Loucy (cell line): ENCODE measurements at regions not wholly inside any gene's neighbourhood (a gene's known extent, or its start where the extent isn't known, plus 50 kb on each side); places are given as distances from the start of the nearest gene placed in this dataset.
A peak's percentile ranks its signal among the peaks of the same experiment; 100 is the strongest.

Experiments
- H2AFZ ChIP-seq: fragments of 200-600 bp; sonication (generic); 2 replicates; pipeline ENCODE4 v1.6.0; 2016; ENCODE audit warnings: antibody characterized with exemption, mild to moderate bottlenecking, low read length, moderate library complexity
- H3F3A ChIP-seq: fragments of 200-600 bp; 2 replicates; pipeline ENCODE4 v1.6.0; 2016; ENCODE audit warnings: antibody characterized with exemption, low read depth, mild to moderate bottlenecking
- H3K27me3 ChIP-seq: fragments of 200-600 bp; sonication (generic); 2 replicates; pipeline ENCODE4 v1.6.1; 2014; ENCODE audit warnings: low read length, mild to moderate bottlenecking; ENCODE audit not compliant: insufficient read depth, poor library complexity, severe bottlenecking
- H3K36me3 ChIP-seq: fragments of 200-600 bp; sonication (generic); 2 replicates; pipeline ENCODE4 v1.6.1; 2016; ENCODE audit warnings: low read length; ENCODE audit not compliant: insufficient read depth
- H3K4me1 ChIP-seq: fragments of 200-600 bp; sonication (generic); 2 replicates; pipeline ENCODE4 v1.5.1; 2014; ENCODE audit warnings: low read length, mild to moderate bottlenecking; ENCODE audit not compliant: insufficient read depth, poor library complexity, severe bottlenecking
- H3K4me2 ChIP-seq: fragments of 200-600 bp; sonication (generic); 2 replicates; pipeline ENCODE4 v1.6.0; 2014; ENCODE audit warnings: antibody characterized with exemption, low read length, low read depth, mild to moderate bottlenecking; ENCODE audit not compliant: poor library complexity, severe bottlenecking
- H3K4me3 ChIP-seq: fragments of 200-600 bp; sonication (generic); 2 replicates; pipeline ENCODE4 v1.5.1; 2014; ENCODE audit warnings: low read length, mild to moderate bottlenecking, mixed read lengths; ENCODE audit not compliant: poor library complexity, severe bottlenecking
- H3K79me2 ChIP-seq: fragments of 200-600 bp; sonication (generic); 2 replicates; pipeline ENCODE4 v1.6.1; 2014; ENCODE audit warnings: low read length; ENCODE audit not compliant: insufficient read depth
- H3K9ac ChIP-seq: fragments of 200-600 bp; sonication (generic); 2 replicates; pipeline ENCODE4 v1.6.0; 2014; ENCODE audit warnings: mild to moderate bottlenecking, low read depth, low read length, moderate library complexity; ENCODE audit not compliant: poor library complexity, severe bottlenecking
- H3K9me2 ChIP-seq: fragments of 200-600 bp; sonication (generic); replicated peaks from 2 replicates; pipeline ENCODE4 v1.6.1; 2016; ENCODE audit warnings: low read depth, low read length, mixed read lengths
- H3K9me3 ChIP-seq: fragments of 200-600 bp; sonication (generic); 2 replicates; pipeline ENCODE4 v1.6.1; 2014; ENCODE audit warnings: mild to moderate bottlenecking, antibody characterized with exemption, low read length, low read depth; ENCODE audit not compliant: insufficient read depth
- H4K20me1 ChIP-seq: fragments of 200-600 bp; sonication (generic); 2 replicates; pipeline ENCODE4 v1.6.0; 2014; ENCODE audit warnings: antibody characterized with exemption, low read length, mild to moderate bottlenecking; ENCODE audit not compliant: insufficient read depth, poor library complexity, severe bottlenecking
- CTCF ChIP-seq: fragments of 200-600 bp; sonication (generic); conservative IDR thresholded peaks from 2 replicates; pipeline ENCODE4 v1.5.1; 2014; ENCODE audit warnings: mild to moderate bottlenecking, antibody characterized with exemption, low read length
- EZH2phosphoT487 ChIP-seq: fragments of 200-600 bp; IDR thresholded peaks from 2 replicates; pipeline ENCODE4 v1.6.1; 2018; ENCODE audit warnings: antibody characterized with exemption, mild to moderate bottlenecking, moderate library complexity, borderline replicate concordance

DNA sequence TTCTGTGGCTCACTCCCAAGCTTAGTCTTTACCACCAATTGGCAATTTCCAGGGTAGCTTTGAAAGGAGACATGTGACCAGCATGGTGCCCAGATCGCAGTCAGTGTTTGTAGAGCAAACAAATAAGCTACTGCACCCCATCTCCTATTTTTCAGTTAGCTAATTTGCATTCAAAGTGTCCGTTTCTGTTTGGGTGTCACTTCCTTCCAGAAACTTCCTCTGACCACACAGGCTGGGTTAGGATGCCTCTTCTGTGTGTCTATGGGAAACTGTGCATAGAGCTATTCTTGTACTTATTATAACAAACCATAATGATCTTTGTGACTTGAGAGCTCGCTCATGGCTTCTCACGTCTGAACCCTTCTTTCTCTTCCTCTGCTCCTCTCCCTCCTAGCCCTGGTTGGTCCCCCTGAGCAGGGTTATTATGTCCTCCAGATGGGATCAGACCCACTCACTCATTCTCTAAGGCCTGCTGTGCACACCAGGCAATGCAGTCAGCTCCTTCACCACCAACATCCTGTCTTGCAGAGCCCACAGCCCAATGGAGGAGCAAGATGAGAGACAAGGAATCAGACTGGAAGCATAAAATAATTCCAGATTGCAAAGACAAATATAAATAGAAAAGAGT lies 101.2 kb upstream of the ALK start:
- Histone ChIP-seq H4K20me1 (no peaks in the 10 kb centered on the region), H3K4me3 (no peak overlapping the region), H2AFZ (peak overlapping the region; percentile 45), H3K36me3 (no peaks in the 10 kb centered on the region), H3F3A (no peaks in the 10 kb centered on the region), H3K4me1 (peaks cover 12% of the 10 kb centered on the region), H3K9ac (no peak overlapping the region), H3K27me3 (no peaks in the 10 kb centered on the region), H3K9me2 (no peaks in the 10 kb centered on the region), H3K79me2 (no peaks in the 10 kb centered on the region), H3K4me2 (peak overlapping the region; percentile 20), H3K9me3 (no peaks in the 10 kb centered on the region)
- no peak for TF ChIP-seq CTCF
- no peak for TF ChIP-seq EZH2phosphoT487

- Histone ChIP-seq H3K4me2 (no peak overlapping the region), H3K4me1 (peaks cover 12% of the 10 kb centered on the region), H3K4me3 (no peak overlapping the region), H3K9ac (no peak overlapping the region), H3K9me2 (no peaks in the 10 kb centered on the region), H3K9me3 (no peaks in the 10 kb centered on the region), H4K20me1 (no peaks in the 10 kb centered on the region), H3K79me2 (no peaks in the 10 kb centered on the region), H3F3A (no peaks in the 10 kb centered on the region), H3K36me3 (no peaks in the 10 kb centered on the region), H3K27me3 (no peaks in the 10 kb centered on the region), H2AFZ (no peak overlapping the region)
- TF ChIP-seq CTCF (no peak), EZH2phosphoT487 (no peak)
Observed at GRCh38 chr2:30024281-30024680, 102.9 kb upstream of the ALK start.

DNA sequence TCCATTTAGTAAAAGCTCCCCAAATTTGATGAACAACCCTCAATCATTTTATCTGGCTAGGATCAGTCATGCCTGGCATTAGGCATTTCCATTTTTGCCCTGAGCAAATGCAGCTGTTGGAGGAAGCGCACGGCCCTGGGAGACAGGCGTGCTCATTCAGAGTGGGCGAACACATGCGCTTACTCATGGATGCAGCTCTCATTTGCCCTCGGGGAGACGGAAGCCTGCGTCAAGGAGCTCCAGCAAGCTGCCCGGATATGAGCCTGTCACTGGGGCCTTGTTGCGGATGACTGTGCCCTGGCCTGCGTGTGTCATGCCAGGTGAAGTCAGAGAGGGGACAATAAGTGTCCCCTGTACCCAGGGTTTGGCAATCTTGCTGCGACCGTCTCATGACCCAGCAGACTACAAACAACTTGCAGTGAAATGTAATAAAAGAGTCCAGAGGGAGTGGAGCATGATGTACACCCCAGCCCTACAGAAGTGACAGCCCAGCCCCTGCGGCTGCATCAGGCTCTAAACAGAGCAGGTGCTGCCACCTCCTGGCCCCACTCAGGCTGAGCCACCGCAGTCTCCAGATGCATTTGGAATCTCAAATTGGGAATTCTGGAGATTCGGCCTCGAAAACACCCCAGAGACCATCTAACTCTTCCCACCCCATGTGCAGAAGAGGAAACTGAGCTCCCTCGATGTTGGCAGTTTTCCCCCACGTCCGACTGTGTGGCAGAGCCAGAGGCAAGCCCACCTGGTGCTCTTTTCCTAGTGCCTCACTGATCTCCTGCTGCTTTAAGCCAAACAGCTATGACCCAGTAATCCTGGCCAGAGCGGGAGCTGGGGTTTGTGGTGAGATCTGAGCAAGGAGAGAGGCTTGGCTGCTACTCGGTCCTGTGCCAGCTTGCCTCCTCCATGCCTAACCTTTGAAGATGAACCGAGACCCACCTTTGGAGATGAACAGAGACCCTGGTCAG lies 105.0 kb upstream of the ALK start:
- Histone ChIP-seq H3F3A (no peaks in the 10 kb centered on the region), H3K4me3 (no peak overlapping the region), H3K27me3 (no peaks in the 10 kb centered on the region), H2AFZ (0 out of 2 replicates have a peak overlapping the region, but pooled peaks have one; percentile 12), H3K36me3 (no peaks in the 10 kb centered on the region), H3K9ac (no peak overlapping the region), H4K20me1 (no peaks in the 10 kb centered on the region), H3K79me2 (no peaks in the 10 kb centered on the region), H3K4me1 (peaks cover 12% of the 10 kb centered on the region), H3K9me2 (no peaks in the 10 kb centered on the region), H3K9me3 (no peaks in the 10 kb centered on the region), H3K4me2 (no peak overlapping the region)
- peak; percentile 90 for TF ChIP-seq CTCF
- no peak for TF ChIP-seq EZH2phosphoT487
